IMR-90 (cell line): ENCODE measurements at regions not wholly inside any gene's neighbourhood (a gene's known extent, or its start where the extent isn't known, plus 50 kb on each side); places are given as distances from the start of the nearest gene placed in this dataset.

Experiments
- ATAC-seq: fragments of 200-7000 bp; cut with Tn5 transposase; 2 replicates; pipeline ENCODE4 v1.9.1; 2020; ENCODE audit warnings: low read depth, mild to moderate bottlenecking, moderate library complexity
- BruUV-seq: library from RNA; stranded (reverse); fragments of 400-500 nt; replicated peaks from 2 replicates; lab custom pipeline; 2021; lab: Mats Ljungman, UMichigan
- CTCF ChIA-PET: fragments of 300-600 bp; formaldehyde crosslinking; extraction: SDS; loops from one replicate; lab custom pipeline; 2021; ENCODE audit warnings: antibody characterized with exemption; lab: Yijun Ruan, JAX
- POLR2A ChIA-PET: fragments of 300-600 bp; sonication (Branson Sonifier 250); formaldehyde crosslinking; loops from one replicate; lab custom pipeline; 2022; ENCODE audit warnings: antibody characterized with exemption; ENCODE audit not compliant: unreplicated experiment; lab: Charles Lee
- DNase-seq: peaks from one replicate; pipeline ENCODE4 v3.0.0; 2013
- H2AFZ ChIP-seq: replicated peaks from 2 replicates; pipeline ENCODE3; 2013; ENCODE audit warnings: low read length, mild to moderate bottlenecking; ENCODE audit not compliant: poor library complexity
- H2AK5ac ChIP-seq: 2 replicates; pipeline ENCODE4 v1.6.1; 2013; ENCODE audit warnings: low read depth, low read length, inconsistent platforms
- H2AK9ac ChIP-seq: replicated peaks from 2 replicates; pipeline ENCODE3; 2013; ENCODE audit warnings: mild to moderate bottlenecking, low read depth, low read length, moderate library complexity; ENCODE audit not compliant: poor library complexity
- H2BK120ac ChIP-seq: 2 replicates; pipeline ENCODE4 v1.6.1; 2013; ENCODE audit warnings: low read depth, low read length, inconsistent platforms
- H2BK15ac ChIP-seq: 3 replicates; pipeline ENCODE4 v1.6.1; 2013; ENCODE audit warnings: low read depth, low read length, inconsistent platforms
- H2BK20ac ChIP-seq: 2 replicates; pipeline ENCODE4 v1.6.1; 2013; ENCODE audit warnings: low read depth, mild to moderate bottlenecking, inconsistent platforms, low read length, moderate library complexity
- H2BK5ac ChIP-seq: 2 replicates; pipeline ENCODE4 v1.6.1; 2013; ENCODE audit warnings: mild to moderate bottlenecking, low read depth, low read length, inconsistent platforms; ENCODE audit not compliant: poor library complexity, severe bottlenecking
- H3K14ac ChIP-seq: replicated peaks from 2 replicates; pipeline ENCODE4 v1.6.1; 2013; ENCODE audit warnings: low read depth, low read length, inconsistent platforms
- H3K18ac ChIP-seq: 2 replicates; pipeline ENCODE4 v1.6.1; 2013; ENCODE audit warnings: low read depth, low read length, control low read depth
- H3K23ac ChIP-seq: 2 replicates; pipeline ENCODE4 v1.6.1; 2013; ENCODE audit warnings: low read depth, low read length, inconsistent platforms
- H3K27ac ChIP-seq: 2 replicates; pipeline ENCODE4 v1.5.1; 2013; ENCODE audit warnings: mild to moderate bottlenecking, control low read depth, low read length; ENCODE audit not compliant: insufficient read depth
- H3K27me3 ChIP-seq: 2 replicates; pipeline ENCODE4 v1.6.1; 2013; ENCODE audit warnings: low read length; ENCODE audit not compliant: control insufficient read depth, insufficient read depth
- H3K36me3 ChIP-seq: 2 replicates; pipeline ENCODE4 v1.6.1; 2013; ENCODE audit warnings: low read length, mixed read lengths; ENCODE audit not compliant: control insufficient read depth, insufficient read depth
- H3K4ac ChIP-seq: 2 replicates; pipeline ENCODE4 v1.6.1; 2013; ENCODE audit warnings: low read depth, low read length, inconsistent platforms
- H3K4me1 ChIP-seq: 2 replicates; pipeline ENCODE4 v1.6.1; 2013; ENCODE audit warnings: low read length, mixed read lengths; ENCODE audit not compliant: control insufficient read depth, insufficient read depth
- H3K4me2 ChIP-seq: 2 replicates; pipeline ENCODE4 v1.6.1; 2013; ENCODE audit warnings: low read depth, mild to moderate bottlenecking, control low read depth, low read length, moderate library complexity
- H3K4me3 ChIP-seq: 2 replicates; pipeline ENCODE4 v1.5.1; 2013; ENCODE audit warnings: low read depth, mild to moderate bottlenecking, control low read depth, low read length, moderate library complexity; ENCODE audit not compliant: insufficient read depth
- H3K56ac ChIP-seq: 2 replicates; pipeline ENCODE4 v1.6.1; 2013; ENCODE audit warnings: low read length, inconsistent platforms; ENCODE audit not compliant: insufficient read depth; ENCODE audit errors: extremely low read depth
- H3K79me1 ChIP-seq, 2 experiments: 2 replicates each; pipeline ENCODE4 v1.6.1; 2013; ENCODE audit warnings: low read length in 2 of 2, inconsistent platforms in 1 of 2, low read depth in 1 of 2
- H3K9ac ChIP-seq: 2 replicates; pipeline ENCODE4 v1.6.1; 2013; ENCODE audit warnings: low read depth, low read length, control low read depth
- H3K9me1 ChIP-seq: 2 replicates; pipeline ENCODE4 v1.6.1; 2013; ENCODE audit warnings: low read length, inconsistent platforms; ENCODE audit not compliant: insufficient read depth
- H3K9me3 ChIP-seq: 2 replicates; pipeline ENCODE4 v1.6.1; 2013; ENCODE audit warnings: low read length; ENCODE audit not compliant: control insufficient read depth, insufficient read depth
- H4K20me1 ChIP-seq: 2 replicates; pipeline ENCODE4 v1.6.1; 2013; ENCODE audit warnings: low read length, inconsistent platforms; ENCODE audit not compliant: insufficient read depth
- H4K5ac ChIP-seq: 2 replicates; pipeline ENCODE4 v1.6.1; 2013; ENCODE audit warnings: mild to moderate bottlenecking, low read depth, low read length, control low read depth
- H4K8ac ChIP-seq, 2 experiments: 2 replicates each; pipeline ENCODE4 v1.6.1; 2013; ENCODE audit warnings: low read depth in 2 of 2, low read length in 2 of 2, control low read depth in 1 of 2, inconsistent platforms in 1 of 2
- H4K91ac ChIP-seq: 2 replicates; pipeline ENCODE4 v1.6.1; 2013; ENCODE audit warnings: low read depth, low read length, inconsistent platforms; ENCODE audit not compliant: insufficient read depth
- MXI1 ChIP-seq: IDR thresholded peaks from 2 replicates; pipeline ENCODE4 v1.6.1; 2012; ENCODE audit warnings: low read depth, mild to moderate bottlenecking, low read length, moderate library complexity, borderline replicate concordance
- WGBS, 2 experiments: methylation state at CpG; one replicate each; pipeline versions ENCODE4 v1.1.5 to v1.1.7; 2013; ENCODE audit warnings: missing lambda C conversion rate in 2 of 2; ENCODE audit not compliant: insufficient read length in 1 of 2; ENCODE audit errors: extremely low coverage in 2 of 2; 5-methylcytosine and 5-hydroxymethylcytosine counted together
- dilution Hi-C: fragments of 300-500 bp; cut with HindIII; formaldehyde crosslinking; loops from one replicate; pipeline ENCODE4 v1.14.3; 2018; ENCODE audit warnings: low sequenced_read_pairs; ENCODE audit not compliant: unreplicated experiment
- in situ Hi-C: fragments of 300-500 bp; cut with MboI; formaldehyde crosslinking; loops from 3 replicates; pipeline ENCODE4 v1.14.3; 2019; ENCODE audit warnings: low sequenced_read_pairs, inconsistent platforms, mixed read lengths
- intact Hi-C: fragments of 100-400 bp; cut with micrococcal nuclease; formaldehyde crosslinking; loops from 2 replicates; pipeline ENCODE4 v1.10.0; 2022
- TF ChIP-seq, protein P1 (sequence below): fragments of 150-350 bp; IDR thresholded peaks from 2 replicates; pipeline ENCODE4 v1.6.1; 2017; ENCODE audit warnings: mild to moderate bottlenecking, antibody characterized with exemption, low read length, low read depth

DNA sequence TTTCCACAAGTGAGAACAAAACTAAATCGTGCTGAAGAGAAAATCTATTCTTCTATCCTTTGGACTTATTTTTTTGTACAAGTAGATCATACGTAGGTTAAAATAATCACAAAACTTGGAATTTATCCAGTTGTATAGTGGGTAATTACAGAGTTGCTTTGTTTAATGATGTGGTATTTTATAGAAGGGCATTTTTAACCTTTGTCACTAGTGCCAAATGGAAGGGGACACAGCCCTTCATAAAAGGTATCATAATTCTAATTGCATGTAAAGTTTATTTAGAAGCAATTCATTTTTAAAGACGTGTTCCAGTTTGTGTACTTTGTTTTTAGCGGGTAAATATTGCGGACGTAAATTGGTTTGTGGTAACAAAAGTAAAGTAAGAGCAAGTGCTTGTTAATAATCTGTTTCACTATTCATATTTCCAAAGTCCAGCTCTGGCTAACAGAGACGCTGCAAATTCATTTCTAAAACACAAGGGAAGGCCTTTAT is 99.5 kb downstream of the ERCC5 start:
- Histone ChIP-seq H2AK5ac (no peak overlapping the region), H3K4me1 (no peaks in the 10 kb centered on the region), H3K9me3 (no peaks in the 10 kb centered on the region), H2BK5ac (no peak overlapping the region), H3K4me3 (no peak overlapping the region), H3K14ac (no peak overlapping the region), H2BK15ac (no peak overlapping the region), H3K9me1 (no peaks in the 10 kb centered on the region), H3K36me3 (no peaks in the 10 kb centered on the region), H3K56ac (no peak overlapping the region), H3K4me2 (no peak overlapping the region), H2AK9ac (no peak overlapping the region), H3K23ac (no peak overlapping the region), H3K27me3 (no peaks in the 10 kb centered on the region), H3K9ac (no peak overlapping the region), H3K79me1 (no peaks in the 10 kb centered on the region), H4K8ac (no peak overlapping the region), H2BK120ac (no peak overlapping the region), H3K27ac (no peak overlapping the region), H2AFZ (no peak overlapping the region), H2BK20ac (no peak overlapping the region), H4K5ac (no peak overlapping the region), H3K18ac (no peak overlapping the region), H4K91ac (no peak overlapping the region), H4K20me1 (no peaks in the 10 kb centered on the region), H3K4ac (no peak overlapping the region)
- no peak for ATAC-seq
- intact Hi-C loops (no loop called here), dilution Hi-C loops (no loop called here), in situ Hi-C loops (no loop called here)
- no CpG with 5 or more reads among the region's 7 CpGs for WGBS, 2 experiments
- TF ChIP-seq MXI1 = no peak
- TF ChIP-seq, protein P1, sequence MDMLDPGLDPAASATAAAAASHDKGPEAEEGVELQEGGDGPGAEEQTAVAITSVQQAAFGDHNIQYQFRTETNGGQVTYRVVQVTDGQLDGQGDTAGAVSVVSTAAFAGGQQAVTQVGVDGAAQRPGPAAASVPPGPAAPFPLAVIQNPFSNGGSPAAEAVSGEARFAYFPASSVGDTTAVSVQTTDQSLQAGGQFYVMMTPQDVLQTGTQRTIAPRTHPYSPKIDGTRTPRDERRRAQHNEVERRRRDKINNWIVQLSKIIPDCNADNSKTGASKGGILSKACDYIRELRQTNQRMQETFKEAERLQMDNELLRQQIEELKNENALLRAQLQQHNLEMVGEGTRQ = no peak
- no TSS peak for BruUV-seq
- DNase-seq = no peak
- POLR2A ChIA-PET = no interaction called here
- CTCF ChIA-PET = no interaction called here
